NB4 (cell line): ENCODE measurements at regions not wholly inside any gene's neighbourhood (a gene's known extent, or its start where the extent isn't known, plus 50 kb on each side); places are given as distances from the start of the nearest gene placed in this dataset.

ENCODE experiments used
- DNase-seq: peaks from one replicate; pipeline ENCODE4 v3.0.0; 2010; ENCODE audit warnings: low read depth
- H3K4me3 ChIP-seq: one replicate; pipeline ENCODE4 v1.5.1; 2011; ENCODE audit warnings: mild to moderate bottlenecking, low read depth, low read length, moderate library complexity
- MYC ChIP-seq: IDR thresholded peaks from 2 replicates; pipeline ENCODE4 v1.6.1; 2011; ENCODE audit warnings: low read depth, low read length
- POLR2A ChIP-seq: IDR thresholded peaks from 2 replicates; pipeline ENCODE4 v1.6.1; 2011; ENCODE audit warnings: mild to moderate bottlenecking; ENCODE audit not compliant: insufficient read length; ENCODE audit errors: extremely low read depth
- TF ChIP-seq, protein P1 (sequence below): IDR thresholded peaks from 2 replicates; pipeline ENCODE4 v1.6.1; 2011; ENCODE audit warnings: low read depth, low read length
- TF ChIP-seq, protein P2 (sequence below): IDR thresholded peaks from one replicate; pipeline ENCODE4 v1.5.1; 2012; ENCODE audit warnings: low read depth, low read length

DNA sequence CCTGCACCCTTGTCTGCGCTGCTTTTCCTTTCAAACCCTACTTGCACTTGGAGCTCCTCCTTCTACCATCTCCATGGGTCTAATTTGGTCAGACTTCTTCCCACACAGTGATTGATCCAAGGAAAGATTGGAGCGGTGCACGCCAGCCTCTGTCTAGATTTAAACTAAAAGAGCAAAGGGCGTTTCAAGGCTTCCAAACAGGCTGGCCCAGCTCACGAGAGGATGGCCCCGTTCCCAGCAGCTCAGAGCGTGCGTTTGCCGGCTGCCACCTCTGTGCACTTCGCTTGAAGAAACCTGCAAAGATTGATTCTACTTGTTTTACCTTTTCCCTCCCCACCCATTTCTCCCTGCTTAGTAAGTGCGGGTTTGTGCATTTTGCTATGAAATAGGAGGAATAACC, 78.8 kb upstream of the ALKAL2 start:
- TF ChIP-seq, protein P1, sequence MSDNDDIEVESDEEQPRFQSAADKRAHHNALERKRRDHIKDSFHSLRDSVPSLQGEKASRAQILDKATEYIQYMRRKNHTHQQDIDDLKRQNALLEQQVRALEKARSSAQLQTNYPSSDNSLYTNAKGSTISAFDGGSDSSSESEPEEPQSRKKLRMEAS = no peak
- TF ChIP-seq MYC = no peak
- no peak for TF ChIP-seq POLR2A
- TF ChIP-seq, protein P2, sequence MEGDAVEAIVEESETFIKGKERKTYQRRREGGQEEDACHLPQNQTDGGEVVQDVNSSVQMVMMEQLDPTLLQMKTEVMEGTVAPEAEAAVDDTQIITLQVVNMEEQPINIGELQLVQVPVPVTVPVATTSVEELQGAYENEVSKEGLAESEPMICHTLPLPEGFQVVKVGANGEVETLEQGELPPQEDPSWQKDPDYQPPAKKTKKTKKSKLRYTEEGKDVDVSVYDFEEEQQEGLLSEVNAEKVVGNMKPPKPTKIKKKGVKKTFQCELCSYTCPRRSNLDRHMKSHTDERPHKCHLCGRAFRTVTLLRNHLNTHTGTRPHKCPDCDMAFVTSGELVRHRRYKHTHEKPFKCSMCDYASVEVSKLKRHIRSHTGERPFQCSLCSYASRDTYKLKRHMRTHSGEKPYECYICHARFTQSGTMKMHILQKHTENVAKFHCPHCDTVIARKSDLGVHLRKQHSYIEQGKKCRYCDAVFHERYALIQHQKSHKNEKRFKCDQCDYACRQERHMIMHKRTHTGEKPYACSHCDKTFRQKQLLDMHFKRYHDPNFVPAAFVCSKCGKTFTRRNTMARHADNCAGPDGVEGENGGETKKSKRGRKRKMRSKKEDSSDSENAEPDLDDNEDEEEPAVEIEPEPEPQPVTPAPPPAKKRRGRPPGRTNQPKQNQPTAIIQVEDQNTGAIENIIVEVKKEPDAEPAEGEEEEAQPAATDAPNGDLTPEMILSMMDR = no peak
- H3K4me3 ChIP-seq = no peak overlapping the region
- DNase-seq = no peak

DNA sequence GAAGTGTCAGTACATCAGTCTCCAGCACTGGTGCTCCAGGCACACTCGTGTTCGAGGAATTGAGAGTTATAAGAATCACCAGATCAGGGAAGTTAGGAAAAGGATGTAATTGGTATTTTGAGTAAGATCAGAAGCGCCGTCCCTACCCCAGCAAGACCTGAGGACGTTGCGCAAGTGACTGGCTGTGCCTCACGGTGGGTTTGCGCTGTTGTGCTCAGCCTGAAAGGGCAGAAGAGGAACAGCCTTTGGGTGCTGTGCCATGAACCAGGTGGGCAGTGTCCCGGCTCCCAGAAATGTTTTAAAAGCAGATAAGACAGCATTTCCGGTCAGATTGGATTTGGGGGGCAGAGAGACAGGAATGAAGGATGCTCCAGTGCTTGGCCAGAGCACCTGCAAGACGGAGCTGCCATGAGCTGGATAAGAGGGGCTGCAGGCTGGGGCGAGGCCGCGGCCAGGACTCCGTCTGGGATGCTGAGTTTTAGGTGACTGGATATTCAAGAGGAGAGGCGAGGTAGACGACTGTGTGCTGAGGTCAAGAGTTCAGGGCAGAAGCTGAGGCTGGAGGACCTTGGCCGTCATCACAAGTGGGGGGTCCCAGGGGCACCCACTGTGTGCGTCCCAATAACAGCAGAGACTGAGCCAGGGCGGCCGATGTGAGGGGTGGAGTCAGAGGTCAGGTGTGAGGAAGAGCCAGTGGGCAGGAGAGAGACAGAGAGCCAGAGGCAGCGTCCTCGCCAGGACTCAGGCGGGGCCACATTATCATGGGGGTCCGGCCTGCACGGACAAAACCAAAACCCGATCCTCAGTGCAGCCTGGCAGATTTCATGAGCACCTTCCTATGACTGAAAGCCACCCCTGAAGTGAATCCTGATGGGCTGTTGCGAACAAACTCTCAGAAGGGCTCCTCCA, 77.7 kb upstream of the ALKAL2 start:
- peak; percentile 69 for DNase-seq
- TF ChIP-seq POLR2A (no peak), MYC (no peak)
- TF ChIP-seq, protein P2 = no peak
- TF ChIP-seq, protein P1 = no peak
- no peak overlapping the region for H3K4me3 ChIP-seq

DNA sequence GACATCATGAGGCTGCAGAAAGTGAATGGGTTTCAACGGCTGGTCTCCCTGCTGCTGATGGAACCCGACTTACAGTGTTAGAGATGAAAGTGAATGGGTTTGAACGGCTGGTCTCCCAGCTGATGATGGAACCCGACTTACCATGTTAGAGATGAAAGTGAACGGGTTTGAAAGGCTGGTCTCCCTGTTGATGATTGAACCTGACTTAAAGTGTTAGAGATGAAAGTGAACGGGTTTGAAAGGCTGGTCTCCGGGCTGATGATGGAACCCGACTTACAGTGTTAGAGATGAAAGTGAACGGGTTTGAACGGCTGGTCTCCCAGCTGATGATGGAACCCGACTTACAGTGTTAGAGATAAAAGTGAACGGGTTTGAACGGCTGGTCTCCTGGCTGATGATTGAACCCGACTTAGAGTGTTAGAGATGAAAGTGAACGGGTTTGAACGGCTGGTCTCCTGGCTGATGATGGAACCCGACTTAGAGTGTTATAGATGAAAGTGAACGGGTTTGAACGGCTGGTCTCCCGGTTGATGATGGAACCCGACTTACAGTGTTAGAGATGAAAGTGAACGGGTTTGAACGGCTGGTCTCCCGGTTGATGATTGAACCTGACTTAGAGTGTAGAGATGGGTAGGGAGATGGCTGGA, 76.1 kb upstream of the ALKAL2 start:
- TF ChIP-seq MYC = no peak
- TF ChIP-seq, protein P2 = no peak
- TF ChIP-seq, protein P1 = no peak
- TF ChIP-seq POLR2A = no peak

DNA sequence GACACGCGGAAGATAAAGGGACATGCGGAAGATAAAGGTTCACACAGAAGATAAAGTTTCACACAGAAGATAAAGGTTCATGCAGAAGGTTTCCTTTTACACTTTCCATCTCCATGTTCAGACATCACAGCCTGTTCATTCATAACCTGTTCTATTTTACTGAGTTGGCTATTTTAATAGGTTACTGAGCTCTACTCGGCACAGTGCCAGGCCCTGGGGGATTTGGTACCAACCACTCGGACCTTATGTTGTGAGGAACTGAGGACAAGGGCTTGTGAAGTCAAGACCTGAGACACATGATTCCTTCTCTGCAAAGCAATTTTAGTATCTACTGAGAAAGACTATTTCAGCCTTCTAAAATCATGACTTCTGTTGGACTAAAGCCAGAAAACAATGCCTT, 75.0 kb upstream of the ALKAL2 start:
- TF ChIP-seq MYC (no peak), POLR2A (no peak)
- TF ChIP-seq, protein P2 = no peak
- TF ChIP-seq, protein P1 = no peak
- DNase-seq = no peak
- H3K4me3 ChIP-seq = no peak overlapping the region

More for the DNA sequence above, 76.1 kb upstream of the ALKAL2 start:
- no peak overlapping the region for H3K4me3 ChIP-seq
- no peak for DNase-seq

DNA sequence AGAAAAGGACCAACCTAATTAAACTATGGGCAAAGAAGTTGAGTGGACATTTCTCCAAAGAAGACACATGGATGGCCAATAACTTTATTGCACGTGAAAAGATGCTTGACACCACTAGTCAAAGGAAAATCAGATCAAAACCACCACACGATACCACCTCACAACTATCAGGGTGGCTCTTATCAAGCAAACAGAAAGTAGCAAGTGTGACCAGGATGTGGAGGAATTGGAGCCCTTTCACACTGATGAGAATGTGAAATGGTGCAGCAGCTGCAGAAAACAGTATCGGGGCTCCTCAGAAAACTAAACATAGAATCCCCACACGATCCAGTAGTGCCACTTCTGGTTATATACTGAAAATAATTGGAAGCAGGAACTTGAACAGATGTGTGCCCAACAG, 72.2 kb upstream of the ALKAL2 start:
- TF ChIP-seq, protein P1 = no peak
- TF ChIP-seq MYC (no peak), POLR2A (no peak)
- TF ChIP-seq, protein P2 = no peak
- H3K4me3 ChIP-seq = no peak overlapping the region
- no peak for DNase-seq
